HG03575 (cell line): ENCODE measurements at regions not wholly inside any gene's neighbourhood (a gene's known extent, or its start where the extent isn't known, plus 50 kb on each side); places are given as distances from the start of the nearest gene placed in this dataset.
A peak's percentile ranks its signal among the peaks of the same experiment; 100 is the strongest.

Source experiments
- ATAC-seq: cut with Tn5 transposase; IDR thresholded peaks from one replicate; pipeline ENCODE4 v1.9.1; 2021; ENCODE audit not compliant: unreplicated experiment, insufficient number of reproducible peaks, low FRiP score; ENCODE audit errors: extremely low read depth

- ATAC-seq, result no peak
Measured at GRCh38 chr9:91141407-91141965, 220.2 kb downstream of the AUH start.

DNA sequence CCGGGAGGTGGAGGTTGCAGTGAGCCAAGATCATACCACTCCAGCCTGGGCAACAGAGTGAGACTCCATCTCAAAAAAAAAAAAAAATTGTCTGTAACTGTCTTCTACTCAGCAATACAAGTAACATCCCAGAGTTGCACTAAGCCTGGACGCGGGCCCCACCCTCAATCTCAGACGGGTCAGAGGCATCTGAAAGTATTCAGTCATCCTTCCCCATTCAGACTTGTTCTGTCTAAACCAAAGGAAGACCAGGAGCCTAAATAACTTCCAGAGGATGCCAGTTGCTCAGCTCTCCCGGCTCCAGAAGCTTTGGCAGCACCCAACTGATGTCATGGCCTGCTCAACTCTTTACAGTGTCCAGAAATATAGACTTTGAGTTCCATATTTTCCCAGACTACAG lies 218.6 kb downstream of the AUH start:
- no peak for ATAC-seq

DNA sequence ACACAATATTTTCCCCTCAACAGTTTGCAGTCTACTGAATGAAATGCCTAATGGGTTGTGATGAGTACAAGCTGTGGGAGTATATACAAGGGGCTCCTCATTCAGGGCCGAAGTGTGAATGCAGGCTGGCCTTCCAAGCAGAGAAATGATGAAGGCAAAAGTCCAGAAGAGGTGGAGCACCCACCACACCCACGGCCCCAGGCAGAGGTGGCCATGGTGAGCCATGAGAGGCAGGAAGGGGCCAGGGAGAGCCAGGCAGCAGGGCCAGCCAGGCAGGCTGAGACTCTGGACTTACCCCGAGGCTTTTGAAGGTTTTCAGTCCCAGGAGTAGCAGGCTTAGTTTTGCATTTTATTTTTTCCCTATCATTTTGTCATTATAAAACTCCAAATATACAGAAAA lies 218.1 kb downstream of the AUH start:
- no peak for ATAC-seq

GRCh38 chr9:91144769-91145168 lies 216.9 kb downstream of the AUH start:
- no peak for ATAC-seq

DNA sequence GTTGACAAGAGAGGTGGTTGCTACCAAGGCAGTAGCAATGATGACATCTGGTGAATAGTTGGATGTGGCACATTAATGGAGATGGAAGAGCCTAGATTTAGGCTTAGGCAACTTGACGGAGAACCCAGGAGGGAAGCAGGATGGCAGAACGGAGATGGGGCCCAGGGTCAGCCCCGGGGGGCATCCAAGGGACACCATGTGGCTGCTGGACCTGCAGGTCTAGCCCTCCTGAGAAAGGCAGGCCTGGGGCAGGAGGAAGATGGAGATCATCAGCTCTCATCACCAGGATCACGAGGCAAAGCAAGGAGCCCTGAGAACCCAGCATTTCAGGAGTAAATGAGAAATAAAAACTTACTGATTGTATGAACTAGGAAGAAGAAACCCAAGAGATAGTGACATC lies 216.2 kb downstream of the AUH start:
- ATAC-seq, result no peak

DNA sequence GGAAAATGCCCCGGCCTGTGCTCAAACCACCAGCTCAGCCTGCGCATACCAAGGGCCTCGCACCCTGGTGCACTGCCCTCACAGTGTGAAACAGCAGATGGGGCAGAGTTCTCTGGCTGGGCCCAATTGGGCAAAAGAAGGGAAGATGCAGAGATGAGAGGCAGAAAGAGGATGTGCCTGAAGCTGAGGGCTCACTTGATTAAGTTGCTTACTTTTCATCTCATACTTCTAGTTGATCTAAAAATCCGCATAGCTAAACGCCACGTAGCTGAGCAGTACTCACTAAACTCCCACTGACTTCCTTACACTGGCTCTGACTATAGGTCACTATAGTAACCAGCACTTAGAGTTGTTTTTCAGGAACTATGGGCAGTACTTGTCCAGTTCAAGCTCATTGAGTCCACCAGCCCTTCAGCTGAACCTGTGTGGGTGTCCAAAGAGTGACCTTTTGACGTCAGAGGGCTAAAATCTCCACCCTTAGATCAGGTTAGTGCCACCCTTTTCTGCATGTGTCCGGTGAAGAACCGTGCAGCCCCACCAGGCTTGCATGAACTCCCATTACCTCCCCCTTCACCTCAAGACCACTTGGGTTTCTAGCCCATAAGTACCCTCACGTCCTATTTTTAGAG lies 215.2 kb downstream of the AUH start:
- ATAC-seq, result no peak

- no peak for ATAC-seq
Measured at GRCh38 chr9:91147079-91147708, 214.5 kb downstream of the AUH start.

- ATAC-seq, result no peak
Measured at GRCh38 chr9:91148306-91148705, 213.4 kb downstream of the AUH start.

- no peak for ATAC-seq
Measured at GRCh38 chr9:91150273-91150997, 211.3 kb downstream of the AUH start.

DNA sequence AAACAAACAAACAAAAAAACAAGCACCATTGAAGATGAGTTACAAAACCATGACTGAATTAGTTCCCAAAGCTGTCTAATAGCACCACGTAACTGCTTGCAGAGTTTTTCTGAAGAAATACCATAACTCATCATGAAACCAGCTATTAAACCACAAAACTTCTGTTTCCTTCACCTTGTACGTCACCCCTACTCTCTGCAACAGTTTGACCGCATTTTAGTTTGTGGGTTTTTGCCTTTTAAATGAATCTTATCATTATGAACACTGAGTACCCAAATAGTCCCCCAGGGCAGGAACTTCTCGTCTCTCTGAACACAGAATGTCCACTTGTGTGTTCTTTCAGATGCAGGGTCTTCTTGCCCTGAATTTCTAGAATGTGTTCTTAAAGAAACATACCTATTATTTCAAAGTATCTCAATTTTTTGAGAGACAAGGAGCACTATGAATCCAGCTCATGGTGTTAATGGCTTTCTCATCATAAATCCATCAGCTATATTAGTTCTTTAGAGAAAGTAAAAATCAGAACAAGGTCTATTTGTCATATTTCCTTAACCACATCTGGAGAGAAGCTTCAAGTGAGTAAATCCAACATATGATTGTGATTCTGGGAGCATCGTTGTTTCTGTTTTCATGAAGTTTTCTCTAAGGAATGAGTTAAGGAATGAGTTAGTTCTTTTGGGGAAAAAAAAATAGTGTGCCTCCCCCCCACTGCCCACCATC lies 210.6 kb downstream of the AUH start:
- peak; percentile 49 for ATAC-seq

DNA sequence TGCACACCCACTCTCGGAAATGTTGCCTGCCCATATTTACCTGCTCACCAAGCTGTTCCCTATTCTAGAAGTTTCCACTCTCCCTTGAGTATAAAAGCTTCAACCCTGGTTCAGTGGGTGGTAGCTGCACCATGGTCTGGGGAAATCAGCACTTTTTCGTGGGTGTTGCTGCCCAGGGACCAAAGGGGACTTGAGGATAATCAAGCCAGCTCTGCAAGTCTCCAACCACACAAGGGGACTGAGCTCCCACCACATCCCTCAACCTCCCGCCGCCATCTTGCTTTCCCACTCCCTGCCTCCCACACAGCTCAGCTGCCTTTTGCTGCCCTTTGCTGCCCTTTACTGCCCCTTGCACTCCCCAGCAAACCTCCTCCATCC lies 210.0 kb downstream of the AUH start:
- no peak for ATAC-seq

DNA sequence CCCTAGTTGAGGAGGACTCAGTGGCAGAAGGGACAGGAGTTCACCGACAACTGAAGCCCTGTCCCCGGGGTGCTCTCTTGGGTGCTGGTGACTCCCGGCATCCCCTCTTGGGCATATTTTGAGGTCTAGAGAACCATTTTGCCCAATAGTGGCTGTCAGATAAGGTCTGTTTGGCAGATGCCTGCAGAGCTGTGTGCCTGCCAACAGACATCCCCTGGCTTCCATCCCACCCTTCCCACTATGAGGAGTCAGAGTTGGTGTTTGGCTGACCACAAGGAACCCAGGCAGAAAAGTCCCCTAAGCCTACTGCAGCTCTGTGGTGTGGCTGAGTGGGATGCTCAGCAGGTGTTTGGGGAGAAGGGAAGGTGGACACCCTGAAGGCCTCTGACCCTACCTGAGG lies 207.0 kb downstream of the AUH start:
- no peak for ATAC-seq

DNA sequence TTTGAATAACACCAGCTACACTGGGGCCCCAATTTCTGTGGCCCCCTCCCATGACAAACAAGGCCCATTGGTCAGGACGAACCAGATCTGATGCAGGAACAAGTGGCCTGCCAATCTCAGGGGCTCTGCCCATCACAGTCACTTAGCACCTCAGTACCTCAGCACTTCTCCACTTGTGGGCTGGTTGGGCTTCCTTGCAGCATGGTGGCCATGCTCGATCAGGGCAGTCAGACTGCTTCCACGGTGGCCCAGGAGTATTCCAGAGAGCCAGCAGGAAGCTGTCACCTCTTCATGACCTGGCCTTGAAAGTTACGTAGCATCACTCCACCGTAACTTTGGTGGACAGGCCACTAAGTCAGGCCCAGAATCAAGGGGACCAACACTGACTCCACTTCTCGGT lies 206.5 kb downstream of the AUH start:
- no peak for ATAC-seq

DNA sequence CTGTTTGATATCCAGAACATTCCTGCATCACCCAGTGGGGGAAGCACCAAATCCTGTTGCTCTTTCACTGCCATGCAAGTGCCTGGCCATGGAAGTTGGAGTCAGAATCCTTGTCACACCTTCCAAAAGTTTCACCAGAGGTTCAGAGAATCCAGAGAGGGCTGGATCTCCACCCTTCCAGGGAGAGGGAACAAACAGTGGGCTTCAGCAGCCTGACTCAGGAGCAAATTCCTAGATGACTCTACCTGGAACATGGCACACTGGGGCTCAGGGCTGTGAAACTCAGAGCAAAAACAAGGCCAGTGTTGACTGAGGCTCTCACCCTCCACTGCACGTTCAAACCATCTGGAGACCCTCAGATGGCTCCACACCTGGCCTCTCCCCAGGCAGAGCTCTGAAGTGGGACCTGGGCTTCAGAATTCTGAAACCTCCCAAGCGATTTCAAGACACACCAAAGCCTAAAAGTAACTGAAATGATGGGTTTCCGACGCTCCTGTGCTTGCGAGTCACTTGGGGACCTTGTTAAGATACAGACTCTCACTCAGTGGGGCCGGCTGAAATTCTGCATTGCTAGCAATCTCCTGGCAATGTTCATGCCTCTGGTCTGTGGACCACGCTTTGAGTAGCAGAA lies 205.9 kb downstream of the AUH start:
- no peak for ATAC-seq

GRCh38 chr9:91156451-91157234 lies 205.1 kb downstream of the AUH start:
- ATAC-seq, result no peak

DNA sequence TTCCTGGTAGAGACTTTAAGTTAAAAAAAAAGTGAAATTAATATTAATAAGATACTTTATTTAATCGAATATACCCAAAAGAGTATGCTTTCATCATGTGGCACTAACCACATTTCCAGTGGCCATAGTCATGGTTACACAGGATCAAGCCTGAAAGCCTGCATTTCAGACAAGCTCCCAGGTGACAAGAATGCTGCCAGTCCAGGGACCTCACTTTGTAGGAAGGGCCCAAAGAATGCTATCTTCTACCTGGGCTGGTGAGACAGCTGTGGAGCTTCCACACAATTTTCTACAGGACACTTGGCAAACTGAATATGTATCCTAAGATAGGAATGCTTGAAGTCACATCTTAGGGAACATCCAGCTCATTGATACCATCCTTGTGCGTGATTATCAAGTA lies 203.8 kb downstream of the AUH start:
- no peak for ATAC-seq

- ATAC-seq, result no peak
Measured at GRCh38 chr9:91158286-91158685, 203.4 kb downstream of the AUH start.

- no peak for ATAC-seq
Measured at GRCh38 chr9:91158946-91159345, 202.8 kb downstream of the AUH start.
